Upper lobe of right lung (tissue), 1 donor: ENCODE measurements at regions not wholly inside any gene's neighbourhood (a gene's known extent, or its start where the extent isn't known, plus 50 kb on each side); places are given as distances from the start of the nearest gene placed in this dataset.

ENCODE experiments used
- ATAC-seq: fragments of 200-7000 bp; cut with Tn5 transposase; one replicate; pipeline ENCODE4 v1.9.1; 2020; ENCODE audit warnings: mild to moderate bottlenecking, moderate library complexity
- DNase-seq: peaks from one replicate; pipeline ENCODE4 v3.0.0-alpha.2; 2020
- H3K27ac ChIP-seq: fragments of 200-600 bp; one replicate; pipeline ENCODE4 v1.8.0; 2022
- H3K27me3 ChIP-seq: fragments of 200-600 bp; one replicate; pipeline ENCODE4 v1.8.0; 2022; ENCODE audit warnings: mild to moderate bottlenecking
- H3K36me3 ChIP-seq: fragments of 200-600 bp; one replicate; pipeline ENCODE4 v1.8.0; 2022
- H3K4me1 ChIP-seq: fragments of 200-600 bp; one replicate; pipeline ENCODE4 v1.8.0; 2022
- H3K4me3 ChIP-seq: fragments of 200-600 bp; one replicate; pipeline ENCODE4 v1.8.0; 2022; ENCODE audit warnings: mild to moderate bottlenecking
- H3K9me3 ChIP-seq: fragments of 200-600 bp; one replicate; pipeline ENCODE4 v1.8.0; 2022
- CTCF ChIP-seq: fragments of 200-600 bp; IDR thresholded peaks from one replicate; pipeline ENCODE4 v1.8.0; 2022; ENCODE audit warnings: antibody characterized with exemption
- intact Hi-C: fragments of 100-400 bp; cut with DNase I; formaldehyde crosslinking; loops from one replicate; pipeline ENCODE4 v1.11.0; 2022
- donor health status: DM: no; HTN: yes; CAD: no; lungs with severe emphysema.

GRCh38 chr15:46872286-46872980 lies 844.9 kb upstream of the SEMA6D start:
- Histone ChIP-seq H3K36me3 (no peaks in the 10 kb centered on the region), H3K4me3 (no peak overlapping the region), H3K9me3 (no peaks in the 10 kb centered on the region), H3K4me1 (no peaks in the 10 kb centered on the region), H3K27me3 (no peaks in the 10 kb centered on the region), H3K27ac (no peak overlapping the region)
- DNase-seq (no peak), ATAC-seq (no peak)
- intact Hi-C loops, result no loop called here
- no peak for TF ChIP-seq CTCF

GRCh38 chr15:46872981-46873330 lies 844.3 kb upstream of the SEMA6D start:
- H3K36me3 ChIP-seq, result no peaks in the 10 kb centered on the region
- intact Hi-C loops, result no loop called here
- DNase-seq, result no peak
- no peaks in the 10 kb centered on the region for H3K4me1 ChIP-seq
- ATAC-seq, result no peak
- TF ChIP-seq CTCF, result no peak
- no peaks in the 10 kb centered on the region for H3K27me3 ChIP-seq
- H3K9me3 ChIP-seq, result no peaks in the 10 kb centered on the region
- H3K27ac ChIP-seq, result no peak overlapping the region
- no peak overlapping the region for H3K4me3 ChIP-seq

- H3K4me1 ChIP-seq, result no peaks in the 10 kb centered on the region
- no peaks in the 10 kb centered on the region for H3K27me3 ChIP-seq
- no peak for TF ChIP-seq CTCF
- DNase-seq (no peak), ATAC-seq (no peak)
- intact Hi-C loops, result no loop called here
- H3K4me3 ChIP-seq, result no peak overlapping the region
- no peaks in the 10 kb centered on the region for H3K36me3 ChIP-seq
- no peak overlapping the region for H3K27ac ChIP-seq
- no peaks in the 10 kb centered on the region for H3K9me3 ChIP-seq
These were observed 838.1 kb upstream of the SEMA6D start for GRCh38 chr15:46879032-46879770.

- H3K9me3 ChIP-seq, result no peaks in the 10 kb centered on the region
- no peak for ATAC-seq
- H3K27me3 ChIP-seq, result no peaks in the 10 kb centered on the region
- no peaks in the 10 kb centered on the region for H3K4me1 ChIP-seq
- no peak for TF ChIP-seq CTCF
- H3K36me3 ChIP-seq, result no peaks in the 10 kb centered on the region
- H3K27ac ChIP-seq, result no peak overlapping the region
- DNase-seq, result no peak
- H3K4me3 ChIP-seq, result no peak overlapping the region
- intact Hi-C loops, result no loop called here
These were observed 836.5 kb upstream of the SEMA6D start for GRCh38 chr15:46880791-46881190.

- ATAC-seq (no peak), DNase-seq (no peak)
- H3K9me3 ChIP-seq, result no peaks in the 10 kb centered on the region
- H3K4me3 ChIP-seq, result no peak overlapping the region
- H3K27ac ChIP-seq, result no peak overlapping the region
- no peaks in the 10 kb centered on the region for H3K4me1 ChIP-seq
- H3K27me3 ChIP-seq, result no peaks in the 10 kb centered on the region
- no peak for TF ChIP-seq CTCF
- H3K36me3 ChIP-seq, result no peaks in the 10 kb centered on the region
- intact Hi-C loops, result no loop called here
These were observed 824.6 kb upstream of the SEMA6D start for GRCh38 chr15:46892621-46893160.
